ENCODE measurements at regions not wholly inside any gene's neighbourhood (a gene's known extent, or its start where the extent isn't known, plus 50 kb on each side); places are given as distances from the start of the nearest gene placed in this dataset.

- TF ChIP-seq EZH2 (IDR thresholded peaks at IDR 0.05; ENCODE audit: low read length) (no peak), CTCF (optimal IDR thresholded peaks at IDR 0.05 in 1 of 3, IDR thresholded peaks at IDR 0.05 in 1 of 3, conservative IDR thresholded peaks at IDR 0.05 in 1 of 3; ENCODE audit: extremely low read depth in 1 of 3, insufficient read depth in 2 of 3, low read length in 3 of 3) (no peak)
- FAIRE-seq, result no peak
- no peak overlapping the region for H2AFZ ChIP-seq (ENCODE audit: control insufficient read depth, low read length)
Measured at GRCh38 chr15:96817900-96818299, 487.4 kb downstream of the NR2F2 start.

GRCh38 chr15:96818861-96819260 lies 488.4 kb downstream of the NR2F2 start:
- FAIRE-seq (no peak), DNase-seq (ENCODE audit: low read depth, low spot score) (peak; percentile 7)
- no peaks in the 10 kb centered on the region for H3K27me3 ChIP-seq (ENCODE audit: control insufficient read depth, extremely low read depth, insufficient read depth, low read length)
- no peaks in the 10 kb centered on the region for H3K79me2 ChIP-seq (ENCODE audit: control insufficient read depth, insufficient read depth, low read length)
- no peak overlapping the region for H3K9ac ChIP-seq (ENCODE audit: control insufficient read depth, extremely low read depth, insufficient read depth, low read length)
- no peaks in the 10 kb centered on the region for H3K9me1 ChIP-seq (ENCODE audit: control insufficient read depth, extremely low read depth, insufficient read depth, low read length)
- dilution Hi-C loops (cut with MboI; ENCODE audit: extremely low pct_ligation_motif_present, low sequenced_read_pairs), result no loop called here
- no peaks in the 10 kb centered on the region for H4K20me1 ChIP-seq (ENCODE audit: control insufficient read depth, extremely low read depth, insufficient read depth, low read length)
- peaks cover 5% of the 10 kb centered on the region for H3K4me1 ChIP-seq (ENCODE audit: control insufficient read depth, extremely low read depth, insufficient read depth, low read length)
- no peaks in the 10 kb centered on the region for H3K36me3 ChIP-seq (ENCODE audit: control insufficient read depth in 2 of 2, extremely low read depth in 1 of 2, insufficient read depth in 2 of 2, low read length in 2 of 2)
- H3K4me3 ChIP-seq (ENCODE audit: control insufficient read depth in 2 of 3, extremely low read depth in 1 of 3, insufficient read depth in 2 of 3, low read depth in 1 of 3, low read length in 3 of 3), result no peak overlapping the region
- peak overlapping the region; percentile 9 for H3K4me2 ChIP-seq (ENCODE audit: control insufficient read depth, extremely low read depth, insufficient read depth, low read depth, low read length)
- H2AFZ ChIP-seq (ENCODE audit: control insufficient read depth, low read length), result peak overlapping the region; percentile 62
- H3K9me3 ChIP-seq (ENCODE audit: control insufficient read depth, low read depth, low read length), result no peaks in the 10 kb centered on the region
- TF ChIP-seq CTCF (optimal IDR thresholded peaks at IDR 0.05 in 1 of 3, IDR thresholded peaks at IDR 0.05 in 1 of 3, conservative IDR thresholded peaks at IDR 0.05 in 1 of 3; ENCODE audit: extremely low read depth in 1 of 3, insufficient read depth in 2 of 3, low read length in 3 of 3), result no peak
- H3K27ac ChIP-seq (ENCODE audit: control insufficient read depth, insufficient read depth, low read length), result no peak overlapping the region

More at GRCh38 chr15:96817900-96818299, 487.4 kb downstream of the NR2F2 start:
- no peak overlapping the region for H3K4me3 ChIP-seq (ENCODE audit: control insufficient read depth in 2 of 3, extremely low read depth in 1 of 3, insufficient read depth in 2 of 3, low read depth in 1 of 3, low read length in 3 of 3)
- no peaks in the 10 kb centered on the region for H3K36me3 ChIP-seq (ENCODE audit: control insufficient read depth in 2 of 2, extremely low read depth in 1 of 2, insufficient read depth in 2 of 2, low read length in 2 of 2)
- dilution Hi-C loops (cut with MboI; ENCODE audit: extremely low pct_ligation_motif_present, low sequenced_read_pairs), result no loop called here
- H3K4me1 ChIP-seq (ENCODE audit: control insufficient read depth, extremely low read depth, insufficient read depth, low read length), result peaks cover 5% of the 10 kb centered on the region
- no peaks in the 10 kb centered on the region for H3K9me3 ChIP-seq (ENCODE audit: control insufficient read depth, low read depth, low read length)
- DNase-seq (ENCODE audit: low read depth, low spot score), result no peak
- H3K27ac ChIP-seq (ENCODE audit: control insufficient read depth, insufficient read depth, low read length), result no peak overlapping the region
- no peaks in the 10 kb centered on the region for H4K20me1 ChIP-seq (ENCODE audit: control insufficient read depth, extremely low read depth, insufficient read depth, low read length)
- no peak overlapping the region for H3K9ac ChIP-seq (ENCODE audit: control insufficient read depth, extremely low read depth, insufficient read depth, low read length)
- H3K9me1 ChIP-seq (ENCODE audit: control insufficient read depth, extremely low read depth, insufficient read depth, low read length), result no peaks in the 10 kb centered on the region
- H3K79me2 ChIP-seq (ENCODE audit: control insufficient read depth, insufficient read depth, low read length), result no peaks in the 10 kb centered on the region
- no peak overlapping the region for H3K4me2 ChIP-seq (ENCODE audit: control insufficient read depth, extremely low read depth, insufficient read depth, low read depth, low read length)
- H3K27me3 ChIP-seq (ENCODE audit: control insufficient read depth, extremely low read depth, insufficient read depth, low read length), result no peaks in the 10 kb centered on the region
